ENCODE measurements at regions not wholly inside any gene's neighbourhood (a gene's known extent, or its start where the extent isn't known, plus 50 kb on each side); places are given as distances from the start of the nearest gene placed in this dataset.

GRCh38 chr14:58816416-58817115 lies 178.8 kb downstream of the DACT1 start:
- POLR2A ChIA-PET = no interaction called here
- Mint-ChIP-seq H3K9me3 (ENCODE audit: unreplicated experiment) (no peaks in the 10 kb centered on the region), H3K36me3 (ENCODE audit: insufficient read depth, unreplicated experiment) (no peaks in the 10 kb centered on the region), H3K27ac (ENCODE audit: unreplicated experiment) (no peak overlapping the region), H3K27me3 (ENCODE audit: insufficient read depth, unreplicated experiment) (no peaks in the 10 kb centered on the region), H3K4me1 (ENCODE audit: low read depth, unreplicated experiment) (no peaks in the 10 kb centered on the region), H3K4me3 (ENCODE audit: unreplicated experiment) (no peak overlapping the region)
- intact Hi-C loops (cut with micrococcal nuclease; ENCODE audit: unreplicated experiment) = no loop called here
- TF ChIP-seq CTCF (IDR thresholded peaks at IDR 0.05; ENCODE audit: insufficient read depth in 1 of 2, low read depth in 1 of 2, low read length in 1 of 2, severe bottlenecking in 1 of 2, unreplicated experiment in 1 of 2) = no peak
- CTCF ChIA-PET = no interaction called here
- H3K27me3 ChIP-seq (replicated peaks; ENCODE audit: control insufficient read depth, insufficient read depth, low read length) = no peaks in the 10 kb centered on the region
- no TSS peak for BruUV-seq (replicated peaks)
- no peak overlapping the region for H3K4me3 ChIP-seq (ENCODE audit: low read depth, low read length)
- H3K4me1 ChIP-seq = no peaks in the 10 kb centered on the region
- H3K9me3 ChIP-seq = no peaks in the 10 kb centered on the region
- H3K36me3 ChIP-seq (ENCODE audit: control insufficient read depth, insufficient read depth, low read length) = no peaks in the 10 kb centered on the region
- no peak for DNase-seq

GRCh38 chr14:58817846-58818245 lies 180.1 kb downstream of the DACT1 start:
- Histone ChIP-seq H3K9me3 (no peaks in the 10 kb centered on the region), H3K27me3 (replicated peaks; ENCODE audit: control insufficient read depth, insufficient read depth, low read length) (no peaks in the 10 kb centered on the region), H3K36me3 (ENCODE audit: control insufficient read depth, insufficient read depth, low read length) (no peaks in the 10 kb centered on the region), H3K4me1 (peaks cover under 1% of the 10 kb centered on the region; the same call in 1 of the 2 replicates), H3K4me3 (ENCODE audit: low read depth, low read length) (no peak overlapping the region)
- no peak for TF ChIP-seq CTCF (IDR thresholded peaks at IDR 0.05; ENCODE audit: insufficient read depth in 1 of 2, low read depth in 1 of 2, low read length in 1 of 2, severe bottlenecking in 1 of 2, unreplicated experiment in 1 of 2)
- POLR2A ChIA-PET = no interaction called here
- Mint-ChIP-seq H3K9me3 (ENCODE audit: unreplicated experiment) (no peaks in the 10 kb centered on the region), H3K27me3 (ENCODE audit: insufficient read depth, unreplicated experiment) (no peaks in the 10 kb centered on the region), H3K4me1 (ENCODE audit: low read depth, unreplicated experiment) (no peaks in the 10 kb centered on the region), H3K36me3 (ENCODE audit: insufficient read depth, unreplicated experiment) (no peaks in the 10 kb centered on the region), H3K27ac (ENCODE audit: unreplicated experiment) (no peak overlapping the region), H3K4me3 (ENCODE audit: unreplicated experiment) (no peak overlapping the region)
- CTCF ChIA-PET = no interaction called here
- no peak for DNase-seq
- no TSS peak for BruUV-seq (replicated peaks)
- intact Hi-C loops (cut with micrococcal nuclease; ENCODE audit: unreplicated experiment) = no loop called here

- H3K4me1 Mint-ChIP-seq (ENCODE audit: low read depth, unreplicated experiment) = peaks cover 8% of the 10 kb centered on the region
- CTCF ChIA-PET = no interaction called here
- Histone ChIP-seq H3K4me3 (ENCODE audit: low read depth, low read length) (no peak overlapping the region), H3K36me3 (ENCODE audit: control insufficient read depth, insufficient read depth, low read length) (no peaks in the 10 kb centered on the region), H3K27me3 (replicated peaks; ENCODE audit: control insufficient read depth, insufficient read depth, low read length) (no peaks in the 10 kb centered on the region), H3K4me1 (peaks cover 20% of the 10 kb centered on the region), H3K9me3 (no peaks in the 10 kb centered on the region)
- BruUV-seq (replicated peaks) = no TSS peak
- no peaks in the 10 kb centered on the region for H3K36me3 Mint-ChIP-seq (ENCODE audit: insufficient read depth, unreplicated experiment)
- H3K9me3 Mint-ChIP-seq (ENCODE audit: unreplicated experiment) = no peaks in the 10 kb centered on the region
- no peak overlapping the region for H3K4me3 Mint-ChIP-seq (ENCODE audit: unreplicated experiment)
- POLR2A ChIA-PET = no interaction called here
- H3K27me3 Mint-ChIP-seq (ENCODE audit: insufficient read depth, unreplicated experiment) = no peaks in the 10 kb centered on the region
- DNase-seq = no peak
- TF ChIP-seq CTCF (IDR thresholded peaks at IDR 0.05; ENCODE audit: insufficient read depth in 1 of 2, low read depth in 1 of 2, low read length in 1 of 2, severe bottlenecking in 1 of 2, unreplicated experiment in 1 of 2) = no peak
- intact Hi-C loops (cut with micrococcal nuclease; ENCODE audit: unreplicated experiment) = loop anchor here (5.0 kb wide), 1 partner anchor 48 kb away; no protein-coding TSS in a partner anchor
- no peak overlapping the region for H3K27ac Mint-ChIP-seq (ENCODE audit: unreplicated experiment)
Measured at GRCh38 chr14:58820032-58820431, 182.3 kb downstream of the DACT1 start.
